GM18951 (cell line): ENCODE measurements at regions not wholly inside any gene's neighbourhood (a gene's known extent, or its start where the extent isn't known, plus 50 kb on each side); places are given as distances from the start of the nearest gene placed in this dataset.

Experiments used
- POLR2A ChIP-seq: IDR thresholded peaks from 4 replicates; pipeline ENCODE4 v1.6.1; 2011; ENCODE audit warnings: mild to moderate bottlenecking; ENCODE audit not compliant: insufficient read length, insufficient read depth; ENCODE audit errors: extremely low read depth
- in situ Hi-C: fragments of 300-500 bp; cut with MboI; formaldehyde crosslinking; loops from one replicate; pipeline ENCODE4 v1.12.0; 2022; ENCODE audit warnings: low sequenced_read_pairs, mixed read lengths, inconsistent platforms; ENCODE audit not compliant: unreplicated experiment

DNA sequence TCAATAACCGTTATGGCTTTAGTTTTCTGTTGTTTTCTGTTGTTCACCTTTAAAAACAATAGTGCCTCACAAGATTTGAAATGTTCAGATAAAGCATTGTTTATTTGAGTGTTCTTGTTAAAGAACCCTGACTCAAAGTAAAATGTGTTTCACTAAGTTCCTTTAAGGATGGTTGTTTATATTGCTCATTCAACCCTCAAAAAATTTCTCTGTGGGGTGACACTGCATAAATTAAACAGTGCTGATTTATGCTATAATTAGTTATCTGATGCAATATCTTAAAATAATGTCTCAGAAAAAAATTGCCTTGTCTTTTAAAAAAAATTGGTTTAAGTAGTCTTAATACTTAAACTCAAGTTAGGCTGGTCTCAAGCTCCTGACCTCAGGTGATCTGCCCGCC, 775.1 kb downstream of the FLRT2 start:
- TF ChIP-seq POLR2A, result no peak
- in situ Hi-C loops, result no loop called here

DNA sequence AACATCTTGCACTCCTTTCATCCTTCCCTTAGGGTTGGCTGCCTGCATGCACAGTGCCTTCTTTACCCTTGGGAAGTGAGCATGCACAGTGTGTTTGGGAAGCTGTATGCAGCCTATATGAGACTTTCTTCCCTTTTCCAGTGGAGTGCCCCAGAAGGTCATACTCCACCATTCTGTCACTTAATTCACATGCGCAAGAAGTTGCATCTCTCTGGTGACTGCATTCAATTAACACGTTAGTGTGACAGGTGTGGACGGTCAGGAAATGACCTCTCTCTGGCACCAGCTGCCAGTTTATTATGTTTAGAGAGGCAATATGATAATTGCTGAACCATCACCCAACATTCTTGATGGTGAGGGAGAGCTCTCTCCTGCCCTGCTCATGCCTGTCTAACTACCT, 770.0 kb downstream of the FLRT2 start:
- in situ Hi-C loops, result no loop called here
- TF ChIP-seq POLR2A, result no peak

DNA sequence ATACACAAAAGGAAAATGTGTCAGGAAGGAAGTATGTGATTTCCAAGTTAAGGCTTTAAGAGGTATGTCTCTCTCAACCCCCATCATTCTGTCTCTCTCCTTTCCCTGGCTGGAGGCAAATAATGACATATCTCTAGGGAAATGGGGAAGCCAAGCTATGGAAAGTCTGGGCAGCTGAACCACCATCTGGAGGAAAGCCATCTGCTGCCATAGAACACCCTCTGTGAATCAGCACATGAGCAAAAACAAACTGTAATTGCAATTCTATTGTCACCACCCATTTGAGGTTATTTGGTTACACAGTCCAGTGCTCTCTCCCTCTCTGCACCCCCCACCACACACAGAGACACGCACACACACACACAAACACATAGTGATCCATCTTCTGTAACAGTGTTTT, 766.2 kb downstream of the FLRT2 start:
- in situ Hi-C loops, result no loop called here
- TF ChIP-seq POLR2A, result no peak

DNA sequence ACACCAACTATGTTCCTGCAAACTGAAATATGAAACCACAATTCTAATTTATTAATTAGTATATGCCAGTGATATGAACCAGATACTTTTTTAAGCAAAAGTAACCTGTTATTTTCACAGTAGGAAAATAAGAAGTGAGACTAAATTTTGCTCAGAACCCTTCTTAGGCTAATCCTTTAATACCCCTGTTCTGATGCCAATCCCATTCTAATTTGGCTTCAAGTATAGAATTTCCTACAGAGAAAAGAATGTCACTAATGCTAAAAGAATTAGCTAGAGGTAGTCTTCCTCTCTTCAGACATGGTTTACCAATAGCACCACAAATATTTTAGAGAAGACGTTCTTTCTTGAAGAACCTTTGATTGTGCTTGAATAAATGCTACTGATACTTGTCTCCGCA, 758.4 kb downstream of the FLRT2 start:
- in situ Hi-C loops, result no loop called here
- no peak for TF ChIP-seq POLR2A

DNA sequence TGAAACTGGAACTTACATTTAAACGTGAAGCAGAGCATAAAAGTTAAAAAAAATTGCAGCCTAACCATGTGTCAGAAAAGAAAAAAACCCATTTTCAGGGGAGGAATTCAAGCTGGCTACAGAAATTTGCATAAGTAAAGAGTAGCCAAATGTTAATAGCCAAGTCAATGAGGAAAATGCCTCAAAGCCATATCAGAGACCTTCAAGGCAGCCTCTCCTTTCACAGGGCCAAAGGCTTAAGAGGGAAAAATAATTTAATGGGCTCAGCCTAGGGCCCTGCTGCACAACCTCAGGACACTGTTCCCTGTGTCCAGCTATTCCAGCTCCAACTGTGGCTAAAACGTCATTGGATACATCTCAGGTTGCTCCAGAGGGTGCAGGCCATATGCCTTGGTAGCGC, 749.5 kb downstream of the FLRT2 start:
- in situ Hi-C loops, result no loop called here
- TF ChIP-seq POLR2A, result no peak

DNA sequence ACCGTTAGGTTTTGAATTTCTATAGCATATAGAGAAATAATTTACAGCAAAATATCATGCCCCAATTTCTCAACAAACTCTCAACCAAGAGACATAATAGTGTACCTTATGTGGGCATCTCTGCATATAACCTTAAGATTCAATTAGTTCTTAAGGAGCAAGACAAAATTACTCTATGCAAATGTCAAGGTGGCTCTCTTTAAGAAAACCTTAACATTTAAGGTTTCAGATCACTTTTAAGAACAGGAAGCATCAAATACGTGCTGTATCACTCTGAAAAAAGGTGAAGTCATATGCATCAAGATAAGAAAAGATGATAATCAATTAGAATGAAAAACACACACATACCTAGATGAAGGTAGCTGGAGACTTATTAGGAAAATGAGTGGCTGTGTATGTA, 728.0 kb downstream of the FLRT2 start:
- no peak for TF ChIP-seq POLR2A
- in situ Hi-C loops, result no loop called here

DNA sequence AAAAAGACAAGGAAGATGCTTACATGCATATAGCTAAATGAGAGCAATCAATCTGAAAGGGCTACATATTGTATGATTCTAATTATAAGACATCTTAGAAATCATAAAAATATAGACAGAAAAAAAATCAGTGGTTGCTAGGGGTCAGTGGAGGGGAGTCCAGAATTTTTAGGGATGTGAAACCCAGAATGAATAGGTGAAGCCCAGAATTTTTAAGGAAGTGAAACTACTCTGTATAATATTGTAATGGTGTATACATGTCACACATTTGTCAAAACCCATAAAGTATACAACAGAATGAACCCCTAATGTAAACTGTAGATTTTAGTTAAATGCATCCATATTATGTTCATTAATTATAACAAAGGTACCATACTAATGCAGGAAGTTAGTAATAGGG, 713.2 kb downstream of the FLRT2 start:
- in situ Hi-C loops, result no loop called here
- no peak for TF ChIP-seq POLR2A

DNA sequence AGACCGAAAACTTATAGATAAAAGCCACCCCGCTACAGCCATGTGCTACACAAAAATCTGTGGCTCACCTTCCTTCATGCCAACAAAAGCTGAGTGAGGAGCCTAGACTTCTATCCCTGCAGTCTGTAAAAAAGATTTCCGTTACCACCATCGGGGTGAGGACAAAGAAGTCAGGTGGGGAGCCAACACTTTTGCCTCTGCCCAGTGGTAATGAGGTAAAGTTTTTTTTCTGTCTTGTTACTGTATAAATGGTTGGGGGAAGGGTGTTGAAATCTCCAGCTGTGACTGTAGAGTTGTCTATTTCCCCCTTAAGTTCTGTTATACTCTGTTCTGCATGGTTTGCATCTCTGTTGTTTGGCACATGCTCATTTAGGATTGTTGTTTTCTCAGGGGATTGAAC, 707.8 kb downstream of the FLRT2 start:
- in situ Hi-C loops, result no loop called here
- no peak for TF ChIP-seq POLR2A

DNA sequence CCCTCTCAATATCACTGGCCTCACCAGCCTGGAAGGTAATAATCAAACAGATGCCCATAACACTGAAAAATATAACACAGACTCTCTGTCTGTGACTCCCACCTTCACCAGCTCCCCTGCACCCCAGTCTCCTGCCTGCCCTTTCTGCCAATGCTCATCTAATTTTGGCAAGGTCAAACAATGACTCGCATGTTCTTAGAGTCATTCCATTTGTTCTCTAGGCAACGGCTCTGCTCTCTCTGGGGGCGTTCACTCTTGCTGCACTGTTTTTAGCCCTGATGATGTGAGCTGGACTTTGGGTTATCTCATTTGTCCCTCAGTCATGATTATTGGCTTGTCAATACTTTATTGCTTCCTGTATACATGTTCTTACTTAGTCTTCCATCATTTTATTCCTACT, 691.8 kb downstream of the FLRT2 start:
- in situ Hi-C loops, result no loop called here
- no peak for TF ChIP-seq POLR2A

DNA sequence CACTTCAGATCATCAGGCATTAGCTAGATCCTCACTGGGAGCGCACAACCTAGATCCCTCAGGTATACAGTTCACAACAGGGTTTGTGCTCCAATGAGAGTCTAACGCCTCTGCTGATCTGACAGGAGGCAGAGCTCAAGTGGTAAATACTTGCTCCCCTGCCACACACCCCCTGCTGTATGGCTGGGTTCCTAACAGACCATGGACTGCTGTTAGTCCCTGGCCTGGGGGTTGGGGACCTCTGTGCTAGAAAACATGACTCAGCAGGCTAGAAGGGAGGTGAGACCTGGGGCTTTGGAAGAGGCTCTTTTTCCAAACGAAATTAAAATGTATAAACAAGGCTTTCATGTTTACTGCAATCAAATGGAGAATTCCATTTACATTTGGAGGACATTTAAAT, 691.1 kb downstream of the FLRT2 start:
- in situ Hi-C loops, result no loop called here
- no peak for TF ChIP-seq POLR2A

DNA sequence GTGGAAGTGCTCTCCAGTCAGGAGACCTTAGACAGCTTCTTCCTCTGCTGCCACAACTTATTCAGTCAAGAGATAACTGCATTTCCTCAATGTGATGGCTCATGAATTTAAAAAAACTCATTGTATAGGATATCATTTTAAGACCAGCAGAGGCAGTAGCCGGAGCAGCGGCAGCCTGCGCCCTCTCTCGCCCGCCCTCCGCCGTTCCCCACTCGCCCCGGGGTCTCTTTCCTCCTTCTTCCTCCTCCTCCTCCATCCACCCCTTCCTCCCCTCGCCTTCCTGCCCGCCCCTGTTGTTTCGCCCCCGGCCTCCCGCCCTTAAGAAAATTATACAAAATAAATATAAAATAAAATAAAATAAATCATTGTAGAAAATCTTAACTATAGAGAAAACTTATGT, 687.6 kb downstream of the FLRT2 start:
- in situ Hi-C loops, result no loop called here
- TF ChIP-seq POLR2A, result no peak

DNA sequence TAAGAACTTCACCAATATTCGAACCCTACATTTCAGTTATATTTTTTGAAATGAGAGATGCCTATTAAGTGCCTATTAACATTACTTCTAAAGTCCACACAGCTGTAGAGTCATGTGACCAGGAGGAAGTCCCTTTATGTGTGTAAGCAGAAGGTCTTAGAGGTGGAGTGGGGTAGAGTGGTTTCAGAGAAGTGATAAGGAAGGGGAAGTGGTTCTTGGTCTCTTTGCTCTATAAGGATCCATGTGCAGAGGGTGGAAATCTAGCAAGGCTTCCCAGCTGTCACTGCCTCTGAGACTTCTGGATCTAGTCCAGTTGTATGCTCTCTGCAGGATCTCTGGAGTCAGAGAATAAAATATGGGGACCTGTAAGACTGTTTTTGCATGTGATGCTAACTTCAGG, 673.9 kb downstream of the FLRT2 start:
- no peak for TF ChIP-seq POLR2A
- in situ Hi-C loops, result no loop called here

DNA sequence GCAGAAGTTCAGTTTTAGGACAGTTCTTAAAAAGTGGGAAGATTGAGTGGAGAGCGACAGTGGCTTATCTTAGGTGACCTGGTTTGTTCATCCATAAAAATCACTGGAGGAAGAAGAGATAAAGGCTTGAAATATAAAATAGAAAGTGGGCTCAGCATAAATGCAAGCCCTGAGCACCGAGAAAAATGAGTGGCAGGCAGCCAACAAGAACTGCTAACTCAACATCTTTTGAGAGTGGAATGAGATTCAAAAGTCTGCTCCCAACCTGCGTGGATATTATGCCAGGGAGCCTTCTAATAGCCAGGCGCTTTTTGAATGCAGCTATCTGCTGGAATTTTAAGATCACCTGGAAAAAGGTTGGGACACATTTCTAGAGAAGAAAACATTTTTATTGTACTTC, 666.5 kb downstream of the FLRT2 start:
- in situ Hi-C loops, result no loop called here
- no peak for TF ChIP-seq POLR2A

DNA sequence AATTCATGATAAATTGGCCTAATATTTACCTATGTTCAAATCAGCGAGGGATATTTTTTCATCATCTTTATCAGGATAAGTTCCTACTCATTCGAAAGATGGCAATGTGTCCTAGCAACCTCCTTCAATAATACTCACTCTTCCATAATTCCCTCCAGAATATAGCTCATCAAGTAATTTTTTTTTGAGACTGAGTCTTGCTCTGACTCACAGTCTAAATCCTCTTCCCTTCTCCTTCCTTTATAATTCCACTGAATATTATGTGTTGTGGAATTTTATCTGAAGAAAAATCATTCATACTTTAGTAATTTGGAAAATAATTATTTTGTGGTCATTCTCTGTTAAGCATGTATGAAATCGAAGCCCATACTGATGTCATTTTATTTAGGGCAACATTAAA, 663.8 kb downstream of the FLRT2 start:
- no peak for TF ChIP-seq POLR2A
- in situ Hi-C loops, result no loop called here

DNA sequence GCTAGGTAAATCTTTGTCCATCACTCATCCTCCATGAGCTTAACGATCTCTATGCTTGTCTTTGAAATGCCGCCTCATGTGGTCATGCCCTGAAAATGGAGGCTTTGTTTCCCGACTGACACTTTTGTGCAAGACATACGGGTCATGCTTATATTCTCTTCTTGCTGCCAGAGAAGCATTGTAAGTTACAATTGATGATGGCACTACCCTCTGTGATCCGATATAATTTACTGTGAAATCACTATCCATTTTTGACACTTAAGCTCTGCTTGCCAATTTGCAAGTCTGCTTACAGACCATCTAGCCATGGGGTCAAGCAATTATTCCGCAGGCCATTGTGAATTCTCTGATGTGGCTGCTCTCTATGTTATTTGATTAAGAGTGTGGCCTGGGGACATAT, 650.0 kb downstream of the FLRT2 start:
- in situ Hi-C loops, result no loop called here

More for the DNA sequence above, 650.0 kb downstream of the FLRT2 start:
- no peak for TF ChIP-seq POLR2A
